Activated T-cell treated with anti-CD3 and anti-CD28 coated beads, Interleukin-2, amount 50 U/mL, for 48 hours (primary cell): ENCODE measurements at regions not wholly inside any gene's neighbourhood (a gene's known extent, or its start where the extent isn't known, plus 50 kb on each side); places are given as distances from the start of the nearest gene placed in this dataset.

Source experiments
- DNase-seq, 2 experiments: peaks; one replicate each; pipeline ENCODE4 v3.0.0-alpha.2; 2020

DNA sequence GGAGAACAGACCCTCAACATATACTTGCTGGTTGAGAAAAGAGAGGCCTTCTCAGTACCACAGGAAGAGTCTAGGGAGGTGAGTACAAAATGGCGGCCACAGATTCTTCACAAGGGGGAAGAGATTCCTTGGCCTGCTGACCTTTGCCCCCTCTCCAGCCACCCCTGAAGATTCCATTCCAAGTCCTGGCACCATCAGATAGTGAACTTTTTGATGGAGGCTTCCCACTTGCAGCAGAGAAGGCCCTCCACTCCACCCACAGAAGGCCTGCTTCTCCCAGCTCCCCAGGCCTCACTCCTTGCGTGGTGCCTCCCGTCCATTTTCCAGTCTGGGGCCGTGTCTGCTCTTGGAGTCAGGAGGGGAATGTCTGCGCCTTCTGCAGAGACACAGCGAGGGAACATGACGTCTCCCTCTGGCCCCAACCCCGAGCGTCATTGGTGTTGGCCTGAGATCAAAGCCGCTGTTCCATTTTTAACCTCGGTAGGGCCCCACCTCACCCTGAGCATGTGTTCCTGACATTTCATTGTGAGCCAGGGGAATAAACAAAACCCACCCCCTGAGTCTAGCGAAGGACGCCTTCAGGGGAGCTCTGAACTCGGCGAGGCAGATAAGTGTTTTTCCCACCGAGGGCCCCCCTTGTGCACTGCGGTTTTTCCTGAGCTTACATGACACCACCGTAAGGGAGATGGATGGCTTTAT is 268.7 kb upstream of the TBX3 start:
- DNase-seq: no peak

DNA sequence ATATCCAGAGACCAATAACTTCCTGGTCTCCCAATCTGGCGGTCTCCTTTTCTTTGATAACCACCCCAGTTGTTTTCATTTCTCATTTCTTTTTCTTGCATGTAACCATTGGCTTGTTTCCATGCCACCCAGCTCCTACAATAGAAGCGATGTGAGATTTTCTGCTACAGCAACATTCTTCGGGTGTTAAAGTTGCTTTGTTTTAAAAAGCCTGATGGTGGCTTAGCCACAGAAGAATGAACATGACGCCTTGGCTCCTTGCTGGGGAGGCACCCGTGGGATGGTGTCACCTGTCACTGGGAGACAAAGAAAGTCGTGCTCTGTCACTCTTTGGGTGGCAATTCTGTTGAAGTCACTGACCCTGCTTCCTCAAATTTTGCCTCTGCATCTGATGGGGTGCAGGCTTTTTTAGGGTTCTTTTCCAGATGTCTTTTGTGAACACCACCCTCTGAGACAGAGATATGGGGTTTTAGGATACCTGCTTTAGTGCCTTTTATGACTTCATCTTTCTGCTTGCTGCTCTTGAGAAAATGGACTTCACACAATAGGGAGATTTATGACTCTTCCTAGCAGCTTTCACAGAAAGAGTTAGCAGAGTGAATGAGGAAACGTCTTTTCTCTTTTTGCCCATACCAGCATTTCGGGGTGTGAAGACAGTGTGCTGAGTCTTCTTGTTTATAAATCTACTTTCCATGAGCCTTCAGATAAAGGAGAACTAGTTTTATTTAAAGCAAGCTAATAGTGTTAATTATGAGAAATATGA is 265.3 kb upstream of the TBX3 start:
- DNase-seq: no peak

DNA sequence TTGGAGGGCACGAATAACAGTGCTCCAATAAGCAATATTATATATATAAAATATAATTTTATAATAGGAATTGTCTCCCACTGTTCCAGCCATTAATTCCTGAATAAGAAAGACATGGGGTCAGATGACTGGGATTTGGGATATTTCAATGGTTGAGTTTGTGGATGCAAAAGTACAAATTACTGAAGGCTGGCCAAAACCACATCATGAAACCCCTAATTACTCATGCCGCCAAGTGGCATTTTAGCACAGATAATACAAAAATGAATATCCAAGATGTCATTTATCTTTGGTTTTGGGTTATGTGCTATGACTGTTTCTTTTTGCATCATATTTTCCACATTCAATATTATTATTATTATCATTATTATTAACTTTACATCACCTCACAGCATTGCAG is 261.4 kb upstream of the TBX3 start:
- DNase-seq: no peak

DNA sequence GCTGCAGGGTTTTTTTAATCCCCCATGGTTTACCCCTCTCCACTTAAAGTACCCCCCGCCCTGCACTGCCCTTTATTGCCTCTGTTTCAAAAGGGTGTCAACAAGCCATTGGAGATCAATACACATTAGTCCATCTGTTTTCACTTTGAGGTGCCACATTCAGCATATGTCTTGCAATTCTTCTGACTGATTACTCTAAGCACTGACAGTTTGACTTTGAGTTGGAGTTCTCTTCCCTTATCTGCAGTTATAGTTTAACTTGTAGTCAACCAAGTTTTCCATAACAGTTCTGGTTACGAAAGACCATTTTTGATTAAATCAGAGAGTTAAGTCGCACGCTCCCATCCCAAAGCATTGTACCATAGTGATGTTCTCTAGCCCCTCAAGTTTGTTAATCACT is 260.8 kb upstream of the TBX3 start:
- no peak for DNase-seq

DNA sequence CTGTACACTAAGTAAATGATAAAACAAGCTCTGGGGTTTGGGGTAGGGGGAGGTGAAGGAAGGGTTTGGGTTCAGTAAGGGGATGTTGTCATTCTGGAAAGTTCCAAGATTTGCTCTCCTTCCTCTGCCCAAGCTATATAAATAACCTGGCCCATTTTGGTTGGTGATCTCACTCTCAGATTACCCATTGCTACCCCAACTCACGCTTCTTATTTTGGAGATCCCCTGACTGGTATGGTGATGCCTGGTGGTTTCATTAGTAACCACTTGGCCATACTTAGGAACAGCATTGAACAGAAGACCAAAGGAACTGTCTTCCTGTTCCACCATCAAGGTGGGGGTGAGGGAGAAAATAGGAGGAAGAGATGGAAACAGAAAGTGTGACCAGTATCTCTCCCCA is 259.6 kb upstream of the TBX3 start:
- no peak for DNase-seq

DNA sequence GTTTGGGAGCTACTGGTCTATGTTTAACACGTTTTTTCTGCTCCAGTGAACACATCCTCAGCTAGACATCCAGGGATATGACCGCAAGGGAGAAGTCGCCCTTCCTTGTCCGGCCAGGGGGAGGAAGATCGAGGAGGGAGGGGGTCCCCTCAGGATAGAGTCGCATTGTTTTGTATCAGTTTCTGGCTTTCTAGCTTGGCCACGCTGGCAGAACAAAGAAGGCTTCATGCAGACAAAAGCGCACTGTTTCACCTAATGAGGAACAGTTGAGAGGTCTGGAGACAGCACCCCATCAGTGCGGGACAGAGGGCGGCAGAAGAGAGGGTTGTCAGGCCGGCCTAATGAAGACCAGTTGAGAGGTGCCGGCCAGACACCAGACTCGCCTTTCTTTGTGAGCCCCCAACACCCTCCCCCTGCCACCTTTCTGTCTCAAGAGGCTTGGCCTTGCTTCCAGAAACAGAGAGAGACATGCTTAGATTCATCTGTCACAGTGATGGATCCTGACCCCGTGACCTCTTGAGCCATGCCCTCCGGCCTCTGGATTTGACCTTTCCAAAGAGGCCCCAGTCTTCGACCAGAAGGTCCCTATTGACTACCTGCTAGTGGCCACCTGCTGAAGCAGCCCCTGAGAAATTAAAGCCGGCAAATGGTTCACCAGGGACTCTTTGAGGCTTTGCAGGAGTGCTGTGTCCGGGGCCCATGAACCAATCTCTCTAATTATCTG is 254.7 kb upstream of the TBX3 start:
- DNase-seq: no peak

DNA sequence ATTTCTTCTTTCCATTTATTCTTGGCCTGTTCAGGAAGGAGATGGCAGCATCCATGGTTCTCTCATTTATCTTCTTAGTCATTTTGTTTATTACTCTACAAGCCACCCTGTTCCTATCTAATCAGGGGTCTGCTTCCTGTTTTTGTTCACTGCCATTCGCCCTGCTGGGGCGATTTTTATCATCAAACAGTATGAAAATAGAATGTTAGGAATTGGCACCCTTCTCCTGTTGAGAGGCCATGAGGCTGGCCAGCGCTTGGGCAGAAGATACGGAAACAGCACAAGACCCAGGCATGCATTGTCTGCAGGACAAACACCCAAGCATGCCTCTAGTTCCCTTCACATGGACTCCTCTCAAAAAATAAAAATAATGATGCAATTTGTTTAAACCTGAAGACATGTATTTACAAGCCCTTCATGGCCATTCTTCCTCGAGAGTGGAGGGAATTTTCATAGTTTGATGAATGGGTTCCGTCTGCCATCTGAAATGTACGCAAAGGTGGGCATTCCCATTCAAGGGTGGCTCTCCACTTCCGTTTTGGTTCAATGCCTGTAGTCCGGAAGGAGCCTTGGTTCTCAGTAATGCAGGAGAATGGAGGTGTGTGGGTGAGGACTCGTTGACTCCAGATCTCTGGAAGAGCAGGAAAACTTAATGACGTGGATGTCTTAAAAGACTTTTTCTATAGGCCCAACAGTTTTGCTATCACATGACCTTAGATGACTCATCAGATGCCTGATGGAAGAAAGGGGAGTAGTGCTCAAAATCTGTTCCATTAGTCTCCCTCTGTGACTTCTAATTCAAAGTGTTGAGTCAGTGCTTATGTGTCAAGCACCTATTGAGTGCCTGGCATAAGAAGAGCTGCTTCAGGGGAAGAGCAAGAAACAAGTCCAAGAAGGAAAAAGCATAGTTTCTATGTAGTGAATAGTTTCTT is 252.4 kb upstream of the TBX3 start:
- no peak for DNase-seq

DNA sequence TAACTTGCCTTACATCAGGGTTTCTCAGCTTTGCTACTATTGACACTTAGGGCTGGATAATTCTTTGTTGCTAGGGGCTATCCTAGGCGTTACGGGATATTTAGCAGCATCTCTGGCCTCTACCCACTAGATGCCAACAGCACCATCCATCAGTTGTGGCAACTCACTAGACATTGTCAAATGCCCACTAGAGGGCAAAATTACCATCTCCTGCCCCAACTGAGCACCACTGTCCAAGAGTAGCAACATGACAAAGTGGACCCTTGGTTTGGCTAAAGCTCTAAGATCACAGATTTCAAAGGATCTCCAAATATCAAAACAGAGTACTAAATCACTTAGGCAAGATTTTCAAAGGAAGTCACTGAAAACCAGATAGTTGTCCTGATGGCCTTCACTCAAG is 251.7 kb upstream of the TBX3 start:
- DNase-seq: no peak

DNA sequence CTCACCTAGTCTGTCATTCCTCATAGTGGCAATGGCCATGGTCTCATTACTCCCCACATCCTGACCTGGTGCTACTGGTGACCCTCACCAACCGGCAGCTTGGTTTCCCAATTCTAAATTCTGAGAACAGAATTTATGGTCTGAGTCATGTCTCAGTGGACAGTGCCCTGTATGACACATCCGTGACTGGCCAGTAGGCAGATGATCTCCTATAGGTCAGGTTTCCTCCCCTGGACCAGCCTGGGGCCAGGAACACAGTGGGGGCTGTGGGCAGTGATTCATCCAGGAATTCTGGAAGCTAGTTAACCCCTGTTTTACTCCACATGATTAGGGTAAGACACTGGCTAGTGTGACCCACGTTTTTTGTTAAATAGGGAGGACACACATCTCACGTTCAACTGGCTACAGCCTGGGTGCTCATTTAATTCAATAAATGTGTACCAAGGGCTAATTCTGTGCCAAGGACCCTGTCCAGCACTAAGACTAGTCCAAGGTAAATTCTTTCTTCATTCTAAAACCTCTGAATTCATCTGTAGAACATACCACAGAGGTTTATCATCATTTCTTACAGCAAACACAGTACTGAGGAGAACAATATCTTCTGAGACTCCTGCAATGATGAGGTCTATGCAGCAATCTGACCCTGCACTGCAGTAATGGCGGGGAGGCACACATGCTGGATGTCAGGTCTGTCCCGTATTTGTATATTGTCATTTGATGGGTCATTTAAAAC is 249.6 kb upstream of the TBX3 start:
- no peak for DNase-seq

DNA sequence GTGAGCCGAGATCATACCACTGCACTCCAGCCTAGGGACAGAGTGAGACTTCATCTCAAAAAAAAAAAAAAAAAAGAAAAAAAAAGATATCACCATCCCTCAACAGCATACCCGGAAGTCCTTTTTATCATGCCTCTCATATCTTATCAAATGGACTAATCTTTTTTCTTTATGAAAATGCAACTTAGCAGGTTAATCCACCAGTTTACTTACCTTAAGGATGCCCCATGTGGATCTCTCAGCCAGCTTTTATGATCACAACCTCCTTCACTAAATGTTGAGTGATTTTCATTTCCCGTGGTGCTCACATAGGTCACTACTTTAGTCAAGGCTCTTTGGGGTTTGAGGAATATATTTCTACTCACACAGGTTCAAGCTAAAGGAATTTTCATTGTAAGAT is 248.8 kb upstream of the TBX3 start:
- DNase-seq: no peak

DNA sequence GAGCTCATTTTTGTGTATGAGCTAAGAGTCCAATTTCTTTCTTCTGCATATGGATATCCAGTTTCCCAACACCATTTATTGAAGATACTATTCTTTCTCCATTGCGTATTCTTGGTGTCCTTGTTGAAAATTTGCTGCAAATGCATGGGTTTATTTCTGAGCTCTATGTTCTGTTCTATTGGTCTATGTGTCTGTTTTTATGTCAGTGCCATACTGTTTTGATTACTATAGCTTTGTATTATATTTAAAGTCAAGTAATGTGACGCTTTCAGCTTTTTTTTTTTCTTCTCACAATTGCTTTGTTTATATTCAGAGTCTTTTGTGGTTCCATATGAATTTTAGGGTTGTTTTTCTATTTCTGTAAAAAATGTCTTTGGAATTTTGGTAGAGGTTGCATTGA is 247.1 kb upstream of the TBX3 start:
- no peak for DNase-seq

DNA sequence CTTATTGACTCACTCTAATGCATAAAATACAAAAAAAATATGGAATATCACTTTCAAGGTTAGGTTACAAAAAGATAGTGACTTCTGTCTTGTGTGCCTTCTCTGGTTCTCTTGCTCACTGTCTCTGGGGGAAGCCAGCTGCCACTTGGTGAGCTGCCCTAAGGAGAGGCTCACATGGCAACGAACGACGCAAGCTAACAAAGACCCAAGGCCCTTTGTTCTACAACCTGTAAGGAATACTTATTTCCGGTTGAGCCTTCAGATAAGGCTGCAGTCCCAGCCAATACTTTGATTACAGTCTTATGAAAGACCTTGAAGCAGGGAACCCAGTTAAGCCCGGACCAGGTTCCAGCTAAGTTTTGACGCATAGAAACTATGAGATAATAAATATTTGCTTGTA is 242.4 kb upstream of the TBX3 start:
- DNase-seq: no peak

DNA sequence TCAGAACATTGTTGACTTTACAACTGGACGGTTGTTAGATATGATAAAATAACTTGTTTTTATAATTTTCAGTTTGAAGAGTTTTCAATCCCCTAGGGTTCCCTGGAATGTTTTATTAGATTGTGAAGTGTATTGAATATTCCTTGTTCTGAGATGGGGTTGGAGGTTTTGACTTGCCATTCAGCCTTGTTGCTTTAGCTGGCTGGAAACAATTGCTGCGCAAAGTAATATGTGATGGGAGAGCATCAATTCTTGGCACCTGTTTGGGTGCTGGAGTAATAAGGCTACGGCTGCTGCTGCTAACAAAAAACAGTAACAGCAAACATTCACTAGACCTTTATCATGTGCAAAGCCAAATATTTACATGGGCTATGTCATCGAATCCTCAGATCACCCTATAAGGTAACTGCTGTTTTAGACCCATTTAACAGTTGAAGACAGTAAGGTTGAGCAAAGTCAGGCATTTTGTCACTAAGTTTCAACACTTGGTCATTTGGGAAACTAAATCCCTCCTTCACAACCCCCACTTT is 241.0 kb upstream of the TBX3 start:
- DNase-seq: no peak

DNA sequence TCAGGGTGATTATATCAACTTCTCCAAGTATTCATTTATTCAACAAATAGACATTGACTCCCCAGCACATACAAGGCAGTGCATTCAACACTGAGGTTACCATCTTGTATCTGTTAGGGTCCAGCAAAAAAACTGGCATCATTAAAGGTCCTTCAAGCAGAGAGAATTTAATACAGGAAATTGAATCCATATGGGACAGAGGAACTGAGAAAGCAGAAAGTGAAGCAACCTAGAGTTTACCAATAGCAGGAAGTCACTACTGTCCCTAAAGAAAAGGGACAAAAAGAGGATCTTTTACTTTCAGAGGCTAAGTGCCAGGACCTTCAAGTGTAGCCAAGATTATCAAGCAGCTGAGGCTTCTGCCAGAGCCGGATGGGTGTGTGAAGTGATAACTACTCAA is 237.8 kb upstream of the TBX3 start:
- no peak for DNase-seq

DNA sequence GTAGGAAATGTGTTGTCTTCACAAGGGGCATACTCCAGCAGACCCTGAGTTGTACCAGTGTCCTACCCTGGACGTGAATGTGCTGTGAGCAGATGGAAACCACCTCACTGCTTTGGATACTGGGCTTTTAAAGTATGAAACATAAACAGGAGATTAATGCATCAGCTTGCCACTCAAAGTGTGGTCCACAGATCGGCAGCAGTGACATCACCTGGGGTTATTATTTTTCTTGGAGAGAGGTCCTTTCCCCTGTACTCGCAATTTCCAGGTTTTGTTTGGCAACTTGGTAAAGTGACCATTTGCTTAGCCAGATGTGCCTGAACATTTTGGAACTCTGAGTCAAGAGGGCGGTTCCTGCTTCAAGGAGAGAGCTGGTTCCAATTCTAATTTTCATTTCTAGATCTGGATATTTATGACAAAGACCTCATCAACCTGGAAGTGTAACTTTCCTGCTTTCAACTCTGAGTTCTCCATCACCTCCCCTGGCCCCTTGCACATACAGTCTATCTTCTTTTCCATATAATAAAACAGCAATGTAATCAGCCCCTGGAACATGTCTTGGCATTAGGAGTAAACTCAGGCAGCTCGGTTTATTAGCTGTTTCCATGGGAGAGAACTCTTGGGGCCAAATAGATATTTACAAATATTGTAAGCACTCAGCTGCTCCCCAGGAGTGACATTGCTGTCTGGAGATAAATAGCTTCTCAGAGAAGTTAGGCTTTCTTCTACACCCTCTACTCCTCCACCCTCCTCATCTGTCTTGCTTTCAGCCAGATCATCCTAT is 237.0 kb upstream of the TBX3 start:
- DNase-seq: no peak

DNA sequence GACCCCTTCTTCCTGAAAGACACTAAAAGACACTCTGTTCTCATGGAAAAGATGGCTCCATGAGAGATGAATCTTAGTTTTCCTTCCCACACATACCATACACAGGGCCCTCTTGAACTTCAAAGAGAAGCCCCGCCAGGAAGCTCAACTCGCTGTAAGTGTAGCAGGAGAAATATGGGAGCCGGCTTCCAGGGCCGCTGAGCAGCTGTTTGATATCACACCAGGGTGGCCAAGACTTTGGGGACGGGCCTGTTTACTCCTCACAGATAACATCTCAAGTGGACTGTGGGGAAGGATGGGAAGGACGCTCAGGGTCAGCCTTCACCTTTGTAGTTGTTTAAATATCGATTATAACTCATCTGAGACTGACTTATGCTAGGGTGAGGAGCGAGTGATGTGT is 235.5 kb upstream of the TBX3 start:
- no peak for DNase-seq

DNA sequence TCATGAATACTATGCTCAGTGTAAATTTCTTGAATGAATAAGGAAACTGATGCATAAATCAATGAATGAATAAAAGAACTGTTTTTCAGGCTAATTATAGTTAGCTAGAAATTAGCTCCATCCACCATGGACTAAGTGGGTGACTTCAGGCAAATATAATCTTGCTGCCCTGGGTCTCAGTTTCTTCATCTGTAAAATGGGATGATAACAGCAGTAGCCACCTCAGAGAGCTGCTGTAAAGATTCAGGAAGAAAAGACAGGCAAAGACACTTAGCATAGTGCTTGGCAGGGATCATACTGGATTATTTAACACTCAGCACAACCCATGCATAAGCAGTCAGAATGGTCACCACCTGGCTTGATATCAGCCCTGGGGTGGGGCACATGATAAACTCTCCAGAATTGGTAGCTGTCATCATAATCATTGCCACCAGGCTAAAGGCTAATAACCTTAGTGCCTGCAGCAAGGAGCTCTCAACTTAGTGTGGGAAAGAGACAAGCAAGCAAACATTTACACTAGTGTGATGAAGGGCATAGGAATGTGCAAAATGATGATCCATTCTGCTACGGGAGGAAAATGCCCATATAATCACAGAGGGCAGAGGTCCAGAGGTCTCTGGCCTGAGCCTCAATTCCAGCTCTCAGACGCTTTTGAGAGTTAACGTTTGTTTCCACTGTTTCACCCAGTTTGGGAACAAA is 234.7 kb upstream of the TBX3 start:
- no peak for DNase-seq

DNA sequence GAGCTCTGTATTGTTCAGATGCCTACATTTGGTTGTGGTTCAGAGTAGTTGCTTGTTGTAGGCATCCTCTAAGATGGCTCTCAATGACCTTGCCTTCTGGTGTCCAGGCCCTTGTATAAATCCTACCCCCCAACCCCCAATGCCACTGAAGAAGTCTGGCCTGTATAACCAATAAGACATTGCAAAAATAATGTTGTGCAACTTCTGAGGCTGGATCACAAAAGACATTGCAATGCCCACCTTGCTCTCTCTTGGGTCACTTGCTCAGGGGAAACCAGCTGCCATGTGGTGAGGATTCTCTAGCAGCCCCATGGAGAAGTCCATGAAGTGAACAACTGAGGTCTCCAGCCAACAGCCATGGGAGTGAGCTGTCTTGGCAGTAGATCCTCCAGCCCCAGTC is 234.0 kb upstream of the TBX3 start:
- no peak for DNase-seq

DNA sequence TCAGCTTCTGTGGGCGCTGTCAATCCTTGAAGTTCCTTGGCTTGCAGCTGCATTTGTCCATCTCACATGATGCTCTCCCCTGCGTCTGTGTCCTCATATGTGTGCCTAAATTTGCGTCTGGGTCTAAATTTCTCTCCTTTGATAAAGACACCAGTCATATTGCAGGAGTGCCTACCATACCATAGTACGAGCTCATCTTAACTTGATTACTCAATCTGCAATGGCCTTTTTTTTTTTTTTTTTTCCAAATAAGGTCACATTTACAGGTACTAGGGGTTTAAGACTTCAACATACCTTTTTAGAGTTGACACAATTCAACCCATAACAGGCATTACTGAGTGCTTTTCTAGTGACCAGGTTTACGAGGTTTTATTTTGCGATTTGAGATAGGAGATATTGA is 233.3 kb upstream of the TBX3 start:
- DNase-seq: no peak

DNA sequence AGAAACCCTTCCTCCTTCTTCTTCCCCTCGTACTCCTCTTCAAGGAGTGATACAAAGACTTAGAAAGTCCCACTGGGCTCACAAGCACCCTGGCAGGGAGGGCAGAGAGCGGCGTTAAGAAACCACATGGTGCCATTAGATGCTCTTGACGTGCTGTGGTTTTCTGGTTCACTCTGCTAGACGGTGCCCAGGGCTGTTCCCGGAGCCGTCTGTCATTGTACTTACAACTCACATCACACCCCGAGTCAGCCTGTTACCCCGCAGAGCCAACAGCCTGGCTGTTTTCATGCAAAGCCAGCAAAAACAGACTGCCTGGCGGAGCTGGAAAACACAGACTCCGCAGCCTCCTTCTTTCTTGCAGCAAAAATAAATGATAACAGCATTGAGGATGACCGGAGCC is 232.6 kb upstream of the TBX3 start:
- DNase-seq: no peak

DNA sequence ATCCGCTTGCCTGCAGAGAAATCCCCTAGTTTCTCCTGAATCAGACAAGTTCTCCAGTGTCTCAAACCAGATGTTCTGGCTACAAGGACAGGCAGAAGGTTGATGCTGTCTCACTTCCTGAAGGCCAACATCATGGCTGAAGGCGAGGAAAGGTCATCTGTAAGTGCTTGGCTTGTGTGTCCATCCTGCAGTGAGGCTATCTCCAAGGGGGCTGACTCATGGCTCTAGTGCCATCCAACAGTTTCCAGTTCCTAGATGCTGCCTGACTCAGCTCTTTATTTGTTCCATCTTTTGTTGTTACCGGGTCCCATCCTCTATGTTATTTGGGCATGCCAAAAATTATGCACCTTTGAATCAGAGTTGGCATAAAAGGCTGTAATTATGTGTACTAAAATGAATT is 232.1 kb upstream of the TBX3 start:
- no peak for DNase-seq
